HUES64 (cell line): ENCODE measurements at regions not wholly inside any gene's neighbourhood (a gene's known extent, or its start where the extent isn't known, plus 50 kb on each side); places are given as distances from the start of the nearest gene placed in this dataset.
"Not testable (repeated sequence)": the region's sequence is repeated elsewhere in the genome, so short reads cannot be mapped to it uniquely, and the experiment has no call there.

Experiments used
- H3K27ac ChIP-seq: 2 replicates; pipeline ENCODE4 v1.7.0; 2013; ENCODE audit warnings: low read depth, low read length, inconsistent platforms
- H3K27me3 ChIP-seq: 2 replicates; pipeline ENCODE4 v1.6.1; 2013; ENCODE audit warnings: mild to moderate bottlenecking, low read length; ENCODE audit not compliant: insufficient read depth
- H3K36me3 ChIP-seq: 2 replicates; pipeline ENCODE4 v1.6.1; 2013; ENCODE audit warnings: mild to moderate bottlenecking, low read length; ENCODE audit not compliant: insufficient read depth
- H3K4me1 ChIP-seq: 2 replicates; pipeline ENCODE4 v1.6.1; 2013; ENCODE audit warnings: mild to moderate bottlenecking, low read length, moderate library complexity; ENCODE audit not compliant: insufficient read depth
- H3K4me3 ChIP-seq: 2 replicates; pipeline ENCODE4 v1.5.1; 2013; ENCODE audit warnings: mild to moderate bottlenecking, low read length, moderate library complexity
- H3K9ac ChIP-seq: 2 replicates; pipeline ENCODE4 v1.6.1; 2013; ENCODE audit warnings: mild to moderate bottlenecking, low read depth, low read length
- H3K9me3 ChIP-seq: 2 replicates; pipeline ENCODE4 v1.6.1; 2013; ENCODE audit warnings: low read depth, low read length; ENCODE audit not compliant: insufficient read depth
- WGBS: fragments of 150-250, 120-280 bp; methylation state at CpG from one replicate; pipeline ENCODE4 v1.1.7; 2013; ENCODE audit warnings: missing lambda C conversion rate; 5-methylcytosine and 5-hydroxymethylcytosine counted together

GRCh38 chrX:10469-11458, 270.4 kb upstream of the PLCXD1 start:
- not testable (repeated sequence) for H3K4me1 ChIP-seq, H3K4me3 ChIP-seq, H3K9ac ChIP-seq, H3K36me3 ChIP-seq, H3K9me3 ChIP-seq, H3K27ac ChIP-seq, H3K27me3 ChIP-seq
- 88% methylated on average over 2 of the region's 18 CpGs for WGBS

- not testable (repeated sequence) for H3K27me3 ChIP-seq, H3K4me3 ChIP-seq, H3K36me3 ChIP-seq, H3K9ac ChIP-seq, H3K4me1 ChIP-seq, H3K27ac ChIP-seq, H3K9me3 ChIP-seq
- WGBS, result 20% methylated on average over 1 of the region's 45 CpGs
Measured at GRCh38 chrX:13821-14443, 267.2 kb upstream of the PLCXD1 start.

- H3K27ac ChIP-seq, H3K4me1 ChIP-seq, H3K9ac ChIP-seq, H3K36me3 ChIP-seq, H3K9me3 ChIP-seq, H3K27me3 ChIP-seq: not testable (repeated sequence)
- WGBS, result 11% methylated on average over 14 of the region's 39 CpGs
- H3K4me3 ChIP-seq, result peak overlapping the region; percentile 35
Measured at GRCh38 chrX:14452-14851, 266.7 kb upstream of the PLCXD1 start.

GRCh38 chrX:18768-19454, 262.3 kb upstream of the PLCXD1 start:
- not testable (repeated sequence) for H3K9ac ChIP-seq, H3K4me1 ChIP-seq, H3K9me3 ChIP-seq, H3K36me3 ChIP-seq, H3K27ac ChIP-seq, H3K4me3 ChIP-seq, H3K27me3 ChIP-seq
- 9% methylated on average over 8 of the region's 47 CpGs for WGBS

- H3K9me3 ChIP-seq, H3K4me1 ChIP-seq, H3K4me3 ChIP-seq, H3K9ac ChIP-seq, H3K27me3 ChIP-seq, H3K36me3 ChIP-seq, H3K27ac ChIP-seq: not testable (repeated sequence)
- 27% methylated on average over 6 of the region's 41 CpGs for WGBS
Measured at GRCh38 chrX:19455-19827, 261.7 kb upstream of the PLCXD1 start.

- Histone ChIP-seq H3K4me3 (peak overlapping the region; percentile 56), H3K27me3 (peaks cover 9% of the 10 kb centered on the region)
- 33% methylated on average over 56 of the region's 56 CpGs for WGBS
Measured at GRCh38 chrX:19912-20571, 261.1 kb upstream of the PLCXD1 start.

GRCh38 chrX:24139-24538, 257.0 kb upstream of the PLCXD1 start:
- not testable (repeated sequence) for H3K27me3 ChIP-seq, H3K27ac ChIP-seq, H3K9me3 ChIP-seq, H3K4me3 ChIP-seq, H3K9ac ChIP-seq, H3K36me3 ChIP-seq, H3K4me1 ChIP-seq
- no CpG with 5 or more reads among the region's 6 CpGs for WGBS

More at GRCh38 chrX:19912-20571, 261.1 kb upstream of the PLCXD1 start:
- Histone ChIP-seq H3K9me3 (no peaks in the 10 kb centered on the region), H3K9ac (no peak overlapping the region), H3K36me3 (no peaks in the 10 kb centered on the region), H3K27ac (no peak overlapping the region), H3K4me1 (peaks cover 5% of the 10 kb centered on the region; the same call in 1 of the 2 replicates)
